ENCODE measurements at regions not wholly inside any gene's neighbourhood (a gene's known extent, or its start where the extent isn't known, plus 50 kb on each side); places are given as distances from the start of the nearest gene placed in this dataset.

DNA sequence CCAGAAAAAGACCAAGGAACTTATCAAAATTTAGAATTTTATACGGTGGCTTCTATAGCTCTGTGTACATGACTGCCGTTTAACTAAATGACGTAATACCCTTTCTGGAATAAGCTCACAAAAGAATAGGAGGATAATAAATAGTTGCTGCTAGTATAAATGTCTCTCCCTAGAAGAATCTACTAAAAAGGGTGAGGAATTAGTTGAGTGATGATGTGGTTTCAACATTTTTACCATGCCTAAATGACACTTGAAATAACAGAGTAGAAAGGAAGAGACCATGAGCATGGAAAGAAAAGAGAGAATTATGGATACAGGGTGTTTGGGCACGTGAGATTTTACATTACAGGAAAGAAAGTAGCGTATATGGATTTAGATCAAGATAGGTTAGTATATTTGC lies 231.1 kb downstream of the ARAP2 start:
- DNase-seq (ENCODE audit: extremely low read depth, low read depth), result no peak
- TF ChIP-seq, protein P1, sequence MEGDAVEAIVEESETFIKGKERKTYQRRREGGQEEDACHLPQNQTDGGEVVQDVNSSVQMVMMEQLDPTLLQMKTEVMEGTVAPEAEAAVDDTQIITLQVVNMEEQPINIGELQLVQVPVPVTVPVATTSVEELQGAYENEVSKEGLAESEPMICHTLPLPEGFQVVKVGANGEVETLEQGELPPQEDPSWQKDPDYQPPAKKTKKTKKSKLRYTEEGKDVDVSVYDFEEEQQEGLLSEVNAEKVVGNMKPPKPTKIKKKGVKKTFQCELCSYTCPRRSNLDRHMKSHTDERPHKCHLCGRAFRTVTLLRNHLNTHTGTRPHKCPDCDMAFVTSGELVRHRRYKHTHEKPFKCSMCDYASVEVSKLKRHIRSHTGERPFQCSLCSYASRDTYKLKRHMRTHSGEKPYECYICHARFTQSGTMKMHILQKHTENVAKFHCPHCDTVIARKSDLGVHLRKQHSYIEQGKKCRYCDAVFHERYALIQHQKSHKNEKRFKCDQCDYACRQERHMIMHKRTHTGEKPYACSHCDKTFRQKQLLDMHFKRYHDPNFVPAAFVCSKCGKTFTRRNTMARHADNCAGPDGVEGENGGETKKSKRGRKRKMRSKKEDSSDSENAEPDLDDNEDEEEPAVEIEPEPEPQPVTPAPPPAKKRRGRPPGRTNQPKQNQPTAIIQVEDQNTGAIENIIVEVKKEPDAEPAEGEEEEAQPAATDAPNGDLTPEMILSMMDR (IDR thresholded peaks at IDR 0.05; ENCODE audit: low read depth, low read length), result no peak
